A549 (cell line): ENCODE measurements at regions not wholly inside any gene's neighbourhood (a gene's known extent, or its start where the extent isn't known, plus 50 kb on each side); places are given as distances from the start of the nearest gene placed in this dataset.

Source experiments
- E2F6 ChIP-seq: IDR thresholded peaks from 2 replicates; pipeline ENCODE4 v1.6.1; 2012; ENCODE audit warnings: low read depth, borderline replicate concordance
- KDM1A ChIP-seq: fragments of 200-600 bp; sonication (generic); IDR thresholded peaks from 2 replicates; pipeline ENCODE4 v1.6.1; 2016; ENCODE audit warnings: low read depth, mild to moderate bottlenecking
- RAD21 ChIP-seq, 2 experiments: fragments of >200 bp in 1 of 2; sonication (Bioruptor Twin) in 1 of 2; formaldehyde crosslinking in 1 of 2; IDR thresholded peaks in 1 of 2; conservative IDR thresholded peaks in 1 of 2; 2 replicates in 1 of 2; 3 replicates in 1 of 2; pipeline ENCODE4 v1.6.1; 2012 to 2018; ENCODE audit warnings: inconsistent platforms in 1 of 2

GRCh38 chr2:191559569-191559968, 118.4 kb upstream of the NABP1 start:
- TF ChIP-seq E2F6 (no peak), RAD21 (conservative IDR thresholded peaks at IDR 0.05 in 1 of 2, IDR thresholded peaks at IDR 0.05 in 1 of 2) (no peak), KDM1A (no peak)
